GM19372 (cell line): ENCODE measurements at regions not wholly inside any gene's neighbourhood (a gene's known extent, or its start where the extent isn't known, plus 50 kb on each side); places are given as distances from the start of the nearest gene placed in this dataset.
"Not testable (repeated sequence)": the region's sequence is repeated elsewhere in the genome, so short reads cannot be mapped to it uniquely, and the experiment has no call there.

Experiments used
- ATAC-seq: cut with Tn5 transposase; IDR thresholded peaks from one replicate; pipeline ENCODE4 v1.9.1; 2021; ENCODE audit warnings: mild to moderate bottlenecking, low read depth, moderate library complexity; ENCODE audit not compliant: unreplicated experiment

DNA sequence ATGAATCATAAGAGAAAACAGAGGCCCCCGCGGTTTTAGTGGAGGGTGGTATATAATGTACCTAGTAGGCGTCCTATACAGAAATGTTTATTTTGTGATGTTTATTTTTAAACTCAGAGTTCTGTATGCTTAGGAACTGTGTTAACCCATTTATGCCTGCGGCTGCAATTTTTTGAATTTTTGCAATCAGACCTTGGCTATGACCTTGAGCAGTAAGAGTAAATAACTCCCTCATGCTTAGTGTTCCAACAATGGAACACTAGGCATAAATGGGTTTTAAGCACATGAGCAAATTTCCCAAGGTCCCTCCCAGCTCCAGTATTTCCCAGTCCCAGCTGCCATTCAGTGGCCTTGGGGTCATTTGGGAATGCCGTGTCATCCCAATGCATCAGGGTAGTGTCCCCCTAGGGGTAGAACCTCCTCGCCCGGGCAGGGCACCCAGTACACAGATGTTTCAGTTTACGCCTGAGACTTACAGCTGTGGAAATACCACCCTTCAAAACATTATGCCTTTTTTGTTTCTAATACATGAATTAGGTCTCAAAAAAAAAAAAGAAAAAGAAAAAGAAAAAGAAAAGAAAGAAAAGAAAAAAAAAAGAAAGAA, 605.8 kb upstream of the CDH11 start:
- ATAC-seq: no peak

DNA sequence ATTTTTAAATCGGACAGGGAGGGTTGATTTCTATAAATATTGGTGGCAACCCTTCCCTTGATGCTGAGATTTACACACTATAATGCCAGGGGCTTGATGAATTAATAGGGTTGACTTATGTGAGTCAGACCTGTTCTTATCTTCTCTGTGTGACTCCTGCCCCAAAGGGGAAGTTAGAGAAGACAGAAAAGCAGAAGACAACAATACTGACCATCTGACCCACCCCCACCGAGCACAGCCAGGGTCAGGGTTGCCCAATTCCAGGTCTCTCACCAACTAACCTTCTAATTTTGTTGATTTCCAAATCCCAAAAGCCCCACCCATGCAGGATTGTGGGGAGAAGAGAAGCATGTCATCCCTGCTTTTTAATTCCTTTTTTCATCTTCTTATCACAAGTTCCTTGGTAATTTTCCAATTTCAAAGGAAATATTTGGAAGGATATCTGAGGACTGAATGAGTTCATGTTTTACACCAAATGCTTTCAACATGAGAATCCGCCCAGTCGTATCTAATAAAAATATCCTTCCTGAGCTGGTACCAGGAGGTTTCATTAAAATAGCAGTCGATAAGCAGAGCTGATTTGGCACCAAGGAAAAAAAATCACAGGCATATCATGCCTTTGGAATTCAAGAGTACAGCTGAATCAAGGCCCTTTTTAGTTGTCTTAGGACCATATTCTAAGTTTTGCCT, 603.4 kb upstream of the CDH11 start:
- ATAC-seq: no peak

DNA sequence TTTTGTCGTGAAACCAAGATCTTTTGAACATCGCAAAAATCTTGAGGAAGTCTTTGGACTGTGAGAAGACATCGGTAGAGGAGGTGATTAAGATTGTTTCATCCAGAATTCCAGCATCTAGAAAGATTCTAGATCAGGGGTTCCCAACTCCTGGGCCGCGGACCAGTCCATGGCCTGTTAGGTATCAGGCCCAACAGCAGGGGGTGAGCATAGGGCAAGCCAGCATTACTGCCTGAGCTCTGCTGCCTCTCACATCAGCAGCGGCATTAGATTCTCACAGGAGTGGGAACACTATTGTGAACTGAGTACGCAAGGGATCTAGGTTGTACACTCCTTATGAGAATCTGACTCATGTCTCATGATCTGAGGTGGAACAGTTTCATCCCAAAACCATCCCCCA, 600.6 kb upstream of the CDH11 start:
- ATAC-seq: no peak

DNA sequence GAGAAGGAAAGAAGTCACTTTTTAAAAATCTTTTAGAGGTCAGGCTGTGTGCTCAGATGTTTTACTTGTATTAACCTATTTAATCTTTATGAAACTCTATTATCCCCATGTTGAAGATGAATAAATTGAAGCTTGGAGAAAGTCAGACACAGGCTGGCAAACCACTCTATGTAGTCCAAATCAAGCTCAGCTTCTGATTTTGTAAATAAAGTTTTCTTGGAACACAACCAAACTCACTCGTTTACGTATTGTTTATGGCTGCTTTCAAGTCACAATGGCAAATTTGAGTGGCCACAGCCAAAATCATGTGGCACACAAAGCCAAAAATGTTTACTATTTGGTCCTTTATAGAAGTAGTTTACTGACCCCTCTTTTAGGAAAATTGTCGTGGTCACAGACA, 596.0 kb upstream of the CDH11 start:
- no peak for ATAC-seq

DNA sequence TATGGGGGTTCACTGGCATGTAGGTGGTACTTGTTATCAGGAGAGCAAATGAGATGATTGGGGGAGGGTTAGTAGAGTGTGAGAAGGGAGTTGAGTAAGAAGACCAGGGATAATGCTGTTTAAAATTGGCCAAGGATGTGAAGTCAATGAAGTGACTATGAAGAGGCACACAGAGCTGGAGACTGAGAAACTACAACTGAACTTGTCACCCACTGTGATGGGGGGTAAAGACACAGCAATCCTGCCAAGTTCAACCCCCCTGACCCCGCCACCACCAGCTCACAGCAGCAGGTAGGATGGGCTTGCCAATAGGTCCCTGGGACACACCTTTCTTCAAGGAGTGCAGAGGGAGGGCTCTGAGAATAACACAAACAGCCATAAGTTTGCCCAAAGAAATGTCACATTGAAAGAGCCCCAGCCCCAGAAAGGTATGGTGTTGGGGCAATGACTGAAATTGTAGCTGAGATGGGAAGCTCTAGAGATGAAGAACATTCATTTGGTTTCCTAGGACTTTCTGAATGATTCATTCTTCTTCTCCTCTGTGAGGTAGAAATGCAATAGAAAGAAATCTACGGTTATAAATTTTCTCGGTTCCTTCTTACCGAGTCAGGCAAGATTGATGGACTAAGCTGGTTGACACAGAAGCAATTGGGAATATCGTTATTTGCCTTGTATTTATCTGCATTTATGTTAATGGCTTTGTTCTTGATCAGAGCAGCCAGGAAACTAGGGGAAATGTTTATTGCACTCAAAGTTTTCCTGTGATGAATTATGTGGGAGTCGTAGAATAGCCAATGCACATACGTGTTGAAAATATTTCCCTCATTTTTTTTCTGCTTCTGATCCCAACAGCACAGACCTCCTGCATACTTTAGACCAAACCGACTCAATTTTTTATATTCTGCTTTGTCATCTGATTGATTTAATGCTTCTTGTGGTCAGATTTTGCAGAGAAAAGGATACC, 595.2 kb upstream of the CDH11 start:
- no peak for ATAC-seq

DNA sequence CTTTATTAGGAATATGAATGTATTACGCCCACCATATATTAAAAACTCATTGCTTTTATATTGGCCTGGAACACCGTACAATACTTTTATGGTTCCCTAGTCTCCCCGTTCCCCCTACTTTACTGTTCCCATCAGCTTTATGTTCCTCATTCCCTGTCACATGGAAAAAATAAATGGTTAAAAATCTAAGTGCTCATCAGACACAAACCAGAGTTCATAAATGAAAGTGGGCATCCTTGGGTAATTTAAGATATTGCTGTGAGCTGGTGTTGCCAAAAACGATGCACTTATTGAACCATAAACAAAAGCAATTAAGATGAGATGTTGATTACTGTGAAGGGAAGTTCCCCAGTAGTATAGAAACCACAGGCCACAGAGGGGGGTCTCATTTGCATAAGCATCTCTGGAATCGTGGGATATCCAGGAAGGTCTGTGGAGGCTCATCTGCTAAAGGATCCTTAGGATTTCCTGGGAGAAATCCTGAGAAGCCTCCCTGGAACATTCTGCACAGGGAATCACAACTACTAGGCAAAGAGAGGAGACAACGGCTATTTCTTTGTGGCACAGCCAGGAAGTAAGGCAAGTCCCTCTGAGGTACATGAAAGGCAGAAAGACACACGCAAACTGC, 591.4 kb upstream of the CDH11 start:
- no peak for ATAC-seq

DNA sequence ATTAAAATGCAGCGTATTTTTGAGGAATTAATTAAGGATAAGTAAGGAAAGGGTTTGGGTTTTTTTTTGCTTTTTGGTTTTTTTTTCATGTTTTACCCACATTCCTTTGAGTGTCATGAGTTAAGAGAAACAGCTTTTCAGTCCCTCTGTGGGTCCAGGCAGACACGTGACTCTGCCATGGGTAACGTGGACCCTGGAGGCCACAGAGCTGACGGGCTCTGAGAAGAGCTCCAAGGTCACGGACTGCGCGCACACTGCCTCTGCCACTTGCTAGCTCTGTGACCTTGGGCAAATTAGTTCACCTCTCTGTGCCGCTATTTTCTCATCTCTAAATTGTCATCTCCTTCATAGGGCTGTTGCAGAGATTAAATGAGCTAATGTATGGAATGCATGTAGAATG, 588.2 kb upstream of the CDH11 start:
- ATAC-seq: no peak

DNA sequence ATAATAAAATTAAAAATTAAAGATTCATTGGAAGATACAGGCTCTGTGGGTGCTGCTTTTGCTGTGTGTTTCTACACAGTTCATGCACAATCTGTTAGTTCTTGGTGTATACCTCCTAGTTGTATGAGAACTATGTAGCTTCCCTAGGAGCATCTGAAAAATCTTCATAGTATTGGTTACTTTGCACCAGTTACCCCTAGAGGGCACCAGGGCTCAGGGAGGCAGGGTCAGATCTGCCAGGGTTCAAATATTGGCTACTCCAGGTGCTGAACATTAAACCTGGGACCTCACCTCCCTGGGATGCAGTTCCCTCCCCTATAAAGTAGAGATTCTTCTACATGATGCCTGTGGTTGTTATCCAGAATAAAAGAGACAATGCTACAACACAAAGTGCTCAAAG, 583.0 kb upstream of the CDH11 start:
- ATAC-seq: no peak

DNA sequence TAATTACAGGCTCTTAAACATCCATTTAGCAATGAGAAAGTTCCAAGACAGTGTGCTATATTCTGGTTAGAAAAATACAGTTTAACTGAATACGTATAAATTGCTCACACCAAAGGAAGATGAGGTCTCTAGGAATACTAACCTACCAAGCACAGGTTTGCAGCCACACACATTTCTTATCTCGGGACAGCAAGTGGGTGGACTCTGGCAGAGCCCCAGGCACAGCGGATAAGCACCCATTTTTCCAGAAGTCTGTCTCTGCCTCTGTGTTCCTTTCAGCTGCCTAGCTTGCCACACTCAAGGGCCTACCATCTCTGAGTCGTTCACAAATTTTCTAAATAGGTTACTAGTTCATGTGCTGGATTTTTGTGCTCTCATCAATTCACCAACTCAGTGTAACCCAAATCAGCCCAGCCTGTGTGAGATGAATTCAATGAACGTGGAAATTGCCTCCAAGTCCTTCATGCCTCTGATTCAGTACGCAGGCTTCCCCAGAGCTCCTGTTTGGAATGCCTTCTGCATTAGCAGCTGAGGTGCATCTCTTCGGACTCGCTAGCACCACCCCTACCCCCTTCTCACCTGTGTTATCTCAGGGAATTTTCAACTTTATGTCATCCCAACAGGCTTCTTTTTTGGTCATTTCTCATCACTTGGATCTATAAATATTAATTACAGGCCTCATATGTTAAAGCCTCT, 581.0 kb upstream of the CDH11 start:
- ATAC-seq: no peak

DNA sequence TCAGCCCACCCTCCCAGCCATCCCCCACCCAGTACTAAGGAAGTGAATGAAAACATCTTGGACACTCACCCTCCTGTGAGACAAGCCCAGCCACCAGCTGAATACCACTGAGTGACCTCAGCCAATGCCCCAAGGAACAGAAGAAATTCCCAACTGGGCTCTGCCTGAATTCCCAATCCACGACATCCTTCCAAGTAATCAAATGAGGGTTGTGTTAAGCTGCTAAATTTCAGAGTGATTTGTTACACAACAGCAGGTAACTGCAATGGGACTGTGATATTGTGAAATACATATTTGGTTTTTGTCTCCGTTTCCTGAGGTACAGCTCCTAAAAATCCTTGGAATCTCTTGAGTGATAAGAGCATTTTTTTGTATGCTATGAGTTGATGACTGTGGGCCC, 578.7 kb upstream of the CDH11 start:
- no peak for ATAC-seq

DNA sequence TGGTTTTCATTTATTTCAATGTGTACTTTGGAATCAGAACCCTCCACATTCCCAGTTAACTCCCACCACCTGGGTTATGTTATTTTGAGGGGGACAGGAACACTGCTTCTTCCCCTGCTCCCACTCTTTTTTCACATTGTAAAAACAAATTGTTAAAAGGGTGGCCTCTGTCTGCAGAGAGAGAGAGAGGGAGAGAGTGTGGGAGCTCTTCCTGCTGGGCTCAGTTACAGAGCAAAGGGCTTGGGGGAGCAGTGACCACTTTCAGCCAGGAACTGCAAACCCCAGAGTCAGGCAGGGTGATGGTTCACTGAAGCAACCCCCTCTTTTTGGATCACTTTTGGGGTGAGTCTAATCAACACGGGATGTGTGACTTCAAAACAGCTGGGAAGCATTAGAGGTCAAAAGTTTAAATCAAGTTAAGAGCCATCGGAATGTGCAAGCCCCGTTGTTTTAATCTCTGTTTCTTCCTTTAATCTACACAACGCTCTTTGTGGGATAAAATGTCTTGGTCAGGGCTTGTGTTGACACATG, 577.0 kb upstream of the CDH11 start:
- no peak for ATAC-seq

DNA sequence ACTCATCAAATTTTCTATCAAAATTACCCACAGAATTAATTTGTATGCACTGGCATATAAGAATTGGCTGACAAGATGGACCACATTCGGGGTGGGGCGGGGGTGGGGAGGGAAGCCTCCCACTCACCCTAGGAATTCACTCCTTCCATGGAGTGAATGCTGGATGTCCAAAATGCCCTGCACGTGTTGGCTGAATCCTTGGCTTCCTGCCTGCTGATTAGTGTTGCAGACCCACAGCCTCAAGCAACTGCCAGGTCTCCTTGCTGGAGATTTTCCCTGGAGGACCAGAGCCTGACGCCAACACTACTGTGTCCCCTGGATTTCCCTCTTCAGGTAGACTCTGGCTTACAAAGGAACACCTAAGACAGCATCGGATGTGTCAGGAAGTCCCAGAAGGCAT, 575.7 kb upstream of the CDH11 start:
- ATAC-seq: no peak

DNA sequence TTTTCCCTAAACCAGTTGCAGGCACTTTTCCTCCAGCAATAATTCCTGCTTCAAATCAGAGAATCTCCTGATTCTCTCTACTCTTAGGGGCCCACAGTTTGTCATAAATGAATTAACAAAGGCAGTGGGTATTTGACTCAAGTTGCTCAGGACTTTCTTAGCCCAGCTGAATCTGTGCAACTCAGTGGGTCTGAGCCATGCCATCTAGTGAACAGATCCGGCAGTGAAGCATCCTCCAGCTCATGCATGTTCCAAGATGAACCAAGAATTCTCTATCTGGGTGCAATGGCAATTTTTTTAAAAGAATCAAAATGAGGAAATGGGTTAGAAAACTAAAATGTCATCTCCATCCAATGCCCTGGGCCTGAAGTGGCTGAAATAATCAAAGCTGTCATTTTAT, 575.2 kb upstream of the CDH11 start:
- no peak for ATAC-seq

DNA sequence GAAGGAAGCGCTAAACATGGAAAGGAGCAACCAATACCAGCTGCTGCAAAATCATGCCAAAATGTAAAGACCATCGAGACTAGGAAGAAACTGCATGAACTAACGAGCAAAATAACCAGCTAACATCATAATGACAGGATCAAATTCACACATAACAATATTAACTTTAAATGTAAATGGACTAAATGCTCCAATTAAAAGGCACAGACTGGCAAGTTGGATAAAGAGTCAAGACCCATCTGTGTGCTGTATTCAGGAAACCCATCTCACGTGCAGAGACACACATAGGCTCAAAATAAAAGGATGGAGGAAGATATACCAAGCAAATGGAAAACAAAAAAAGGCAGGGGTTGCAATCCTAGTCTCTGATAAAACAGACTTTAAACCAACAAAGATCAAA, 570.0 kb upstream of the CDH11 start:
- not testable (repeated sequence) for ATAC-seq

DNA sequence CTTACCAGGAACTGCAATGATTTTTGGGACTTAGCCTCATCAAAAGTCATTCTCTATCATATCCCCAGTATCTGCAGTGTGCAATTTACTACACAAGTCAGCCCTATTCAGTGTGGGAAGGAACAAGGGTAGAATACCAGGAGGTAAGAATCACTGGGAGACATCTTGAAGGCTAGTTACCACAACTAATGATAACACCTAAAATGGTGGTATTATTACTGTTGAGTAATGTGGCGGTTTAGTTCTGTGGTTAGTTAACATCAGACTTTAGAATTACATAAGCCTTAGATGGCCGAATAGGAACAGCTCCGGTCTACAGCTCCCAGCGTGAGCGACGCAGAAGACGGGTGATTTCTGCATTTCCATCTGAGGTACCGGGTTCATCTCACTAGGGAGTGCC, 567.9 kb upstream of the CDH11 start:
- ATAC-seq: no peak

DNA sequence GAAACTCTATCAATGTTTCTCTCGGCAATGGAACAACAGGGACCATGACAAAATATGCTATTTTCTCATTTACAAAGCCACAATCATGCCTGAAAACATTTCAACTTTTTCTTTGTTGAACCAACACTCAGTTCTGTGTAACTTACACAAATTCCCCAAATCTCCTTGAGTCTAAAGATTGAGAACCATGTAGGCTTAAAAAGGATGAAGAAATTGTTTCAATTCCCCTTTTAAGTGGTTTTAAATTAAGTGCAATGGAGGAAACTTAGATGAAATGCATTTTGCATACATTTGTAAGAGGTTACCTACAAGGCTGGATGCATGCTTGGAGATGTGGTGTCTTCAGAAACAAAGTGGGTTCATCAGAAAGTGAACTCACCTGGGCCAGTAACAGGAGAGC, 566.4 kb upstream of the CDH11 start:
- ATAC-seq: no peak

DNA sequence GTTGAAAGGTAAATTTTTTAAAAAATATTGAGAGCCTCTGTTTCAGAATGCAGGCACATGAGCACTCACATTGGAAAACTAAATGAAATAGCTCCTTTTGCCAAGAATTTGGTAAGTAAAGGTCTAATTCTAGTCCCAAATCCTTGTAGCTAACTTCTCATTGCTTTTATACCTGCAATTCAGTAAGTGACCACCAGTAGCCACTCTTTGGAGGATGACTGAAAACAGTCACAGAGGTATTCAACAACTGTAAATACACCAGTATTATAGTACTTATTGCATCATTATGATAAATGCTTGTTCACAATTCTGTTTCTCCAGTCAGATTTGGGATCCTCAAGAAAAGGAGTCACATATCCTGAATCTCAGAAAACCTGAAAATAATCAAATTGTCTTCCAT, 562.4 kb upstream of the CDH11 start:
- no peak for ATAC-seq

DNA sequence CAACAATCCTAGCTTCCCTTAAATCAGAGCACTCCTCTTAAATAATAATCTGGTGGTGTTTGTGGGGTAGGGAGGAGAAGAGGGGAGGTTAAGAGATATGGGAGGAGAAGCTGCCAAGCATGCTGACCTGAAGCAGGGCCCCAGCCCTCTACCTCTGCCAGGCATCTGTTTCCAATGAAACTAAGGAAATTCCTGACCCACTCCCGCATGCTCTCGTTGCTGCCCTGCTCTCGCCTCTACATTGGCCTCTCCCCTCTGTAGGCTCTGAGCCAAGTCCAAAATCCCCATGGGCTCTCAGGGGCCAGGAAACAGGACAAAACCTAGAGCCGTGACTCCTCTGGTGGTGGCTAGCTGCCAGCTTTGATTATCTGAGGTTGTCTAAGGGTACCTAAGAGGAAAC, 559.5 kb upstream of the CDH11 start:
- no peak for ATAC-seq

DNA sequence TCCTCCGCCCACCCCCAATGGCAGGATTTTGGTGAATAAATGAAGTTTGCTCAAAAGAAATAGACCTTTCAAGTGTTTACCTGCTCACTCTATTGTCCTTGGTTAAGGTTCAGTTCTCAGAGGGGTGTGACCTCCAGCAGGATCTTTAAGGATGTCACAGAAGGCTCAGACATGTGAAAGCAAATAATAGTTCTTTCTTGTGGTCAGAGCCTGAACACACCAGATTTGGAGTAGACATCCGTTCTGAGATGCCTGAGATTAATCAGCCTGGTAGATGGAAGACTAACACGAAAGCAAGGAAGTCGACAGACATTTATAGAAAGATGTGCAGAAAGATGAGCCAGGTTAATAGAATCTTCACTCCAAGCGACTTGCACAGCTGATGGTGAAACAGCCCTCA, 557.9 kb upstream of the CDH11 start:
- no peak for ATAC-seq

DNA sequence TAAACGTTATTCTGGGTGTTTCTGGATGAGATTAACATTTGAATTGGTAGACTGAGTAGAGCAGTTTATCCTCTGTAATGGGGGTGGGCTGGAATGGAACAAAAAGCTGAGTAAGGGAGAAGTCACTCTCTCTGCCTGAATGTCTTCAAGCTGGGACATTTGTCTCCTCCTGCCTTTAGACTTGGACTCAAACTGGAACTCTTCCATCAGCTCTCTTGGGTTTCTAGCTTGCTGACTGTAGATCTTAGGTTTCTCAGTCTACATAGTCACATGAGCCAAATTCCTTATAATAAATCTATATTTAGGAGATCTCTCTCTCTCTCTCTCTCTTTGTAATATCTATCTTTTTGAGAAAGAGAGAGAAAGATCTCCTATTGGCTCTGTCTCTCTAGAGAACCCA, 553.3 kb upstream of the CDH11 start:
- ATAC-seq: no peak
